T-helper 1 cell treated with Interleukin-12 subunit alpha and Interleukin-12 subunit beta and Interleukin-4 antibody, amounts not matched to agents 30 ng/mL and 1 ng/mL, for 36 hours (primary cell): ENCODE measurements at regions not wholly inside any gene's neighbourhood (a gene's known extent, or its start where the extent isn't known, plus 50 kb on each side); places are given as distances from the start of the nearest gene placed in this dataset.
"Not testable (repeated sequence)": the region's sequence is repeated elsewhere in the genome, so short reads cannot be mapped to it uniquely, and the experiment has no call there.

ENCODE experiments used
- intact Hi-C: fragments of 100-400 bp; cut with micrococcal nuclease; formaldehyde crosslinking; loops from one replicate; pipeline ENCODE4 v1.15.1; 2024

GRCh38 chr14:88983755-88984154 lies 159.3 kb downstream of the TTC8 start:
- intact Hi-C loops: no loop called here

- intact Hi-C loops: no loop called here
Observed at GRCh38 chr14:88985654-88986053, 161.2 kb downstream of the TTC8 start.

GRCh38 chr14:88986146-88986841 lies 161.8 kb downstream of the TTC8 start:
- intact Hi-C loops: no loop called here

- intact Hi-C loops: not testable (repeated sequence)
Observed at GRCh38 chr14:88986908-88987307, 162.5 kb downstream of the TTC8 start.

GRCh38 chr14:88987516-88987915 lies 163.1 kb downstream of the TTC8 start:
- intact Hi-C loops: no loop called here

GRCh38 chr14:88989911-88990310 lies 165.5 kb downstream of the TTC8 start:
- intact Hi-C loops: no loop called here

- intact Hi-C loops: no loop called here
Observed at GRCh38 chr14:88990856-88991255, 166.4 kb downstream of the TTC8 start.

- intact Hi-C loops: no loop called here
Observed at GRCh38 chr14:88992011-88992410, 167.6 kb downstream of the TTC8 start.

- intact Hi-C loops: no loop called here
Observed at GRCh38 chr14:88993946-88994345, 169.5 kb downstream of the TTC8 start.

- intact Hi-C loops: no loop called here
Observed at GRCh38 chr14:88995437-88996198, 171.2 kb downstream of the TTC8 start.

GRCh38 chr14:88998027-88998426 lies 173.6 kb downstream of the TTC8 start:
- intact Hi-C loops: no loop called here

- intact Hi-C loops: no loop called here
Observed at GRCh38 chr14:88999137-88999536, 174.7 kb downstream of the TTC8 start.

GRCh38 chr14:89000007-89000942 lies 175.8 kb downstream of the TTC8 start:
- intact Hi-C loops: no loop called here

GRCh38 chr14:89004166-89004565 lies 179.7 kb downstream of the TTC8 start:
- intact Hi-C loops: no loop called here

- intact Hi-C loops: no loop called here
Observed at GRCh38 chr14:89007906-89008305, 183.5 kb downstream of the TTC8 start.

- intact Hi-C loops: no loop called here
Observed at GRCh38 chr14:89011355-89012281, 187.2 kb downstream of the TTC8 start.

GRCh38 chr14:89012282-89013097 lies 188.0 kb downstream of the TTC8 start:
- intact Hi-C loops: loop anchor here (1.0 kb wide), 1 partner anchor 345 kb away; no protein-coding TSS in a partner anchor

- intact Hi-C loops: loop anchor here (1.0 kb wide), 1 partner anchor 346 kb away; no protein-coding TSS in a partner anchor
Observed at GRCh38 chr14:89013098-89013504, 188.7 kb downstream of the TTC8 start.

GRCh38 chr14:89013698-89014568 lies 189.5 kb downstream of the TTC8 start:
- intact Hi-C loops: loop anchor here (1.0 kb wide), 1 partner anchor 347 kb away; no protein-coding TSS in a partner anchor
